Breast epithelium (tissue), 4 donors: ENCODE measurements at regions not wholly inside any gene's neighbourhood (a gene's known extent, or its start where the extent isn't known, plus 50 kb on each side); places are given as distances from the start of the nearest gene placed in this dataset.

Experiments used
- DNase-seq, 2 donors: peaks; one replicate each; pipeline ENCODE4 v3.0.0-alpha.2; 2019; ENCODE audit warnings: low spot score in 2 of 2
- H3K27ac ChIP-seq, 2 donors: fragments of 200-600 bp; sonication (generic) in 1 of 2; one replicate each; pipeline ENCODE4 v1.5.1; 2016 to 2019; ENCODE audit warnings: mild to moderate bottlenecking in 1 of 2
- H3K27me3 ChIP-seq, 2 donors: fragments of 200-600 bp; sonication (generic) in 1 of 2; one replicate each; pipeline versions ENCODE4 v1.5.1 to v1.6.0; 2017 to 2019; ENCODE audit warnings: control low read depth in 1 of 2, mild to moderate bottlenecking in 1 of 2
- H3K36me3 ChIP-seq: fragments of 200-600 bp; one replicate; pipeline ENCODE4 v1.5.1; 2019
- H3K4me1 ChIP-seq, 2 donors: fragments of 200-600 bp; sonication (generic); one replicate each; pipeline ENCODE4 v1.5.1; 2016 to 2019; ENCODE audit warnings: control low read depth in 1 of 2
- H3K4me3 ChIP-seq, 3 donors: fragments of 200-600 bp; sonication (generic); 1 replicate in 2 of 3; 2 replicates in 1 of 3; pipeline ENCODE4 v1.5.1; 2016 to 2019; ENCODE audit warnings: mild to moderate bottlenecking in 3 of 3, moderate library complexity in 2 of 3
- H3K9me3 ChIP-seq, 2 donors: fragments of 200-600 bp; sonication (generic) in 1 of 2; one replicate each; pipeline ENCODE4 v1.5.1; 2016 to 2019; ENCODE audit warnings: control low read depth in 1 of 2
- CTCF ChIP-seq, 3 donors: fragments of 450-650 bp; IDR thresholded peaks; one replicate each; pipeline ENCODE4 v1.5.1; 2016 to 2017; ENCODE audit warnings: antibody characterized with exemption in 3 of 3, mild to moderate bottlenecking in 3 of 3, moderate library complexity in 3 of 3
- POLR2A ChIP-seq: fragments of 450-650 bp; IDR thresholded peaks from one replicate; pipeline ENCODE4 v1.6.1; 2016; ENCODE audit warnings: antibody characterized with exemption, mild to moderate bottlenecking, moderate library complexity
- POLR2AphosphoS5 ChIP-seq, 3 donors: sonication (generic); formaldehyde crosslinking; IDR thresholded peaks; one replicate each; pipeline ENCODE4 v1.6.1; 2017; ENCODE audit warnings: antibody characterized with exemption in 3 of 3
- intact Hi-C: fragments of 100-400 bp; cut with DNase I; formaldehyde crosslinking; loops from one replicate; pipeline ENCODE4 v1.15.1; 2023; ENCODE audit warnings: low total_unique reads

DNA sequence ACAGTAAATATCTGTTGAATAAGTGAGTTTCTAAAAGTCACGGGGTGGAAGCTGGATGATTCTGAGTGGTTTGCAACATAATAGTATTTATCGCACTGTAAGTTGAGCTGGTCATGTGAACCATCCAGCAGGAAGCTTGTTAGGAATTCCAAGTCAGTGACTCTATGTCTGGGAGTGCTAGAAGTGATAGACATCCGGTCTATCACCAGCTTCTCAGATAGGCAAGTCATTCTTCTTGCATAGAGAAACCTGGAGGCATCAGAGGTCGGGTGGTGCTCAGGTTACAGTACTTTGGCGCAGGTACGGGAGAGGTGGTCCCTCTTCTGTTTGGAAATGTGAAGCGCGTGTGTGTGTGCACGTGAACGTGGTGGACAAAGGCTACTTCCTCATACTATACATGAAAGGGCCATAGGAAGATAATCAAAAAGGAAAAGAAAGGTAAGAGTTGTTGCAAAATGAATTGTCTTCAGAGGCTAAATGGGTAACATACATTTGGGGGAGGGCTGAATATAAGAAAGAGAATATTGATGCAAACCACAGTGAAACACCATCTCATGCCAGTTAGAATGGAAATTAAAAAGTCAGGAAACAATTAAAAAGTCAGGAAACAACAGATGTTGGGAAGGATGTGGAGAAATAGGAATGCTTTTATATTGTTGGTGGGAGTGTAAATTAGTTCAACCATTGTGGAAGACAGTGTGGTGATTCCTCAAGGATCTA is 299.3 kb upstream of the ZFP64 start:
- no peak for TF ChIP-seq POLR2AphosphoS5 (IDR thresholded peaks at IDR 0.05)
- no peak for TF ChIP-seq POLR2A
- TF ChIP-seq CTCF (IDR thresholded peaks at IDR 0.05), result no peak
- no peaks in the 10 kb centered on the region for H3K27me3 ChIP-seq
- H3K9me3 ChIP-seq, result no peaks in the 10 kb centered on the region
- H3K4me1 ChIP-seq, result no peaks in the 10 kb centered on the region
- no peaks in the 10 kb centered on the region for H3K36me3 ChIP-seq
- no peak for DNase-seq
- H3K4me3 ChIP-seq, result no peak overlapping the region
- intact Hi-C loops, result no loop called here
- no peak overlapping the region for H3K27ac ChIP-seq

DNA sequence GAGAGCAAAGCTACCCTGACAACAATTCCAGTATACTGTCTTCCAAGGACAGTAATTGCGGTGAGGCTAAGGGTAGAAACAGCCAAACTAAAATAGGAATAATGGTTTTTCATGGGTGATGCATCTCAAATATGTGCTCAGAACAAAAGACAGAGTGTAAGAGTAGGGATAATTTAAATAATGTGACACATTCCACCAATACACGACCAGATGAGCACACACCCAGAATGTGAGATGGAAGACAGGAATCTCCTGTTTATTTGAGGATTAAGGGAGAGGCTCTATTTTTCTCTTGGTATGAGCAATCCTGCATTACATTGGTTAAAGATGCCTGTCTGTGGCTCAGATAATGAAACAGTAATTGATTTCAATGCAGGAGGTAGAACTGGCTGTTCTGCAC is 292.9 kb upstream of the ZFP64 start:
- H3K4me1 ChIP-seq, result no peaks in the 10 kb centered on the region
- no peaks in the 10 kb centered on the region for H3K9me3 ChIP-seq
- no peak overlapping the region for H3K4me3 ChIP-seq
- H3K27ac ChIP-seq, result no peak overlapping the region
- no peaks in the 10 kb centered on the region for H3K36me3 ChIP-seq
- DNase-seq, result no peak
- intact Hi-C loops, result no loop called here
- TF ChIP-seq POLR2AphosphoS5 (IDR thresholded peaks at IDR 0.05), result no peak
- no peak for TF ChIP-seq POLR2A
- TF ChIP-seq CTCF (IDR thresholded peaks at IDR 0.05), result no peak
- H3K27me3 ChIP-seq, result no peaks in the 10 kb centered on the region

- TF ChIP-seq POLR2A (no peak), CTCF (IDR thresholded peaks at IDR 0.05) (no peak), POLR2AphosphoS5 (IDR thresholded peaks at IDR 0.05) (no peak)
- Histone ChIP-seq H3K27ac (no peak overlapping the region), H3K9me3 (no peaks in the 10 kb centered on the region), H3K4me1 (no peaks in the 10 kb centered on the region), H3K36me3 (no peaks in the 10 kb centered on the region), H3K27me3 (no peaks in the 10 kb centered on the region), H3K4me3 (no peak overlapping the region)
- no peak for DNase-seq
- intact Hi-C loops, result no loop called here
Observed at GRCh38 chr20:52483382-52483781, 291.8 kb upstream of the ZFP64 start.

- Histone ChIP-seq H3K27me3 (no peaks in the 10 kb centered on the region), H3K4me3 (no peak overlapping the region), H3K9me3 (no peaks in the 10 kb centered on the region), H3K27ac (no peak overlapping the region), H3K36me3 (no peaks in the 10 kb centered on the region), H3K4me1 (no peaks in the 10 kb centered on the region)
- intact Hi-C loops, result no loop called here
- DNase-seq, result no peak
- no peak for TF ChIP-seq CTCF (IDR thresholded peaks at IDR 0.05)
- no peak for TF ChIP-seq POLR2AphosphoS5 (IDR thresholded peaks at IDR 0.05)
- TF ChIP-seq POLR2A, result no peak
Observed at GRCh38 chr20:52482044-52482443, 290.5 kb upstream of the ZFP64 start.

DNA sequence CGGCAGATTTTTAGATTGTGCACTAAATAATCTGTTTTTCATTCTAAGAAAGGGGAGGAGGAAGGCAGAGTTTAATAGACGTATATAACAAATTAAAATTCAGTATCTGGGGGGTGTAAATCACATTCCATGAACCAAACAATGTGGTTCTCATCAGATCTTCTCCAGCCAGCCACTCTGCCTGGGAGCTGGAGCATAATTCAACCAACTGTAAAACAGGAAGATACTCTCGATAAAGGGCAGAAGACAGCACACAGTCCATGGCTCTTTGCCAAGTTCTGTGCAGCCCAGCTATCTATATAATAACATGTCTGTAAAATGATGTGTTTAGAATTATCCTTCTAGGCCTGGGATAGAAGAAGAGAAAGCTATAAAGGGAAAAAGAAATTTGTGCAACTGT is 289.9 kb upstream of the ZFP64 start:
- no peak for TF ChIP-seq CTCF (IDR thresholded peaks at IDR 0.05)
- no peak for TF ChIP-seq POLR2A
- TF ChIP-seq POLR2AphosphoS5 (IDR thresholded peaks at IDR 0.05), result no peak
- no peak overlapping the region for H3K4me3 ChIP-seq
- no peaks in the 10 kb centered on the region for H3K27me3 ChIP-seq
- no peaks in the 10 kb centered on the region for H3K9me3 ChIP-seq
- no peak overlapping the region for H3K27ac ChIP-seq
- no peaks in the 10 kb centered on the region for H3K4me1 ChIP-seq
- H3K36me3 ChIP-seq, result no peaks in the 10 kb centered on the region
- intact Hi-C loops, result no loop called here
- DNase-seq, result no peak
